ENCODE measurements at regions not wholly inside any gene's neighbourhood (a gene's known extent, or its start where the extent isn't known, plus 50 kb on each side); places are given as distances from the start of the nearest gene placed in this dataset.

DNA sequence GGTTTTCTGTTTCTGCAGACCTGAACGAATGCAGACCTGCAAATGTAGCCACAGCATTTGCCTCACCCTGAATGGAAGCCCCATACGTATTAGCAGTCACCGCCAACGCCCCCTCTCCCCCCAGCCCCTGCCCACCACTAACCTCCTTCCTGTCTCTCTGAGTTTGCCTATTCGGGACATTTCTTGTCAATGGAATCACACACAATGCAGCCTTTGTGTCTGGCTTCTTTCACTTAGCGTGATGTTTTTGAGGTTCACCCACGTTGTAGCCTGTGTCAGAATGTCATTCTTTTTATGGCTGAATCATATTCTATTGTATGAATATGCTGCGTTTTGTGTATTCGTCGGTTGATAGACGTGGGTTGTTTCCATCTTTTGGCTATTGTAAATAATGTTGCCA lies 178.6 kb downstream of the AACS start:
- H3K27ac ChIP-seq: no peak overlapping the region
- no peaks in the 10 kb centered on the region for H3K9me3 ChIP-seq
- no peak for DNase-seq
- WGBS, 5 donors: 69 to 77% (median 75%) methylated on average over 11 of the region's 11 CpGs
- TF ChIP-seq, protein P1, sequence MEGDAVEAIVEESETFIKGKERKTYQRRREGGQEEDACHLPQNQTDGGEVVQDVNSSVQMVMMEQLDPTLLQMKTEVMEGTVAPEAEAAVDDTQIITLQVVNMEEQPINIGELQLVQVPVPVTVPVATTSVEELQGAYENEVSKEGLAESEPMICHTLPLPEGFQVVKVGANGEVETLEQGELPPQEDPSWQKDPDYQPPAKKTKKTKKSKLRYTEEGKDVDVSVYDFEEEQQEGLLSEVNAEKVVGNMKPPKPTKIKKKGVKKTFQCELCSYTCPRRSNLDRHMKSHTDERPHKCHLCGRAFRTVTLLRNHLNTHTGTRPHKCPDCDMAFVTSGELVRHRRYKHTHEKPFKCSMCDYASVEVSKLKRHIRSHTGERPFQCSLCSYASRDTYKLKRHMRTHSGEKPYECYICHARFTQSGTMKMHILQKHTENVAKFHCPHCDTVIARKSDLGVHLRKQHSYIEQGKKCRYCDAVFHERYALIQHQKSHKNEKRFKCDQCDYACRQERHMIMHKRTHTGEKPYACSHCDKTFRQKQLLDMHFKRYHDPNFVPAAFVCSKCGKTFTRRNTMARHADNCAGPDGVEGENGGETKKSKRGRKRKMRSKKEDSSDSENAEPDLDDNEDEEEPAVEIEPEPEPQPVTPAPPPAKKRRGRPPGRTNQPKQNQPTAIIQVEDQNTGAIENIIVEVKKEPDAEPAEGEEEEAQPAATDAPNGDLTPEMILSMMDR (IDR thresholded peaks at IDR 0.05 in 8 of 11, conservative IDR thresholded peaks at IDR 0.05 in 3 of 11): no peak
- TF ChIP-seq POLR2AphosphoS5 (IDR thresholded peaks at IDR 0.05) (no peak), POLR2A (IDR thresholded peaks at IDR 0.05) (no peak)
- peaks cover 0 to 63% (median 8%) of the 10 kb centered on the region in 7 donors for H3K27me3 ChIP-seq (replicated peaks in 1 of 7)
- no peaks in the 10 kb centered on the region for H3K36me3 ChIP-seq
- no peak overlapping the region for H3K4me3 ChIP-seq
- intact Hi-C loops (cut with DNase I; ENCODE audit: low total_unique reads): no loop called here
- no peaks in the 10 kb centered on the region for H3K4me1 ChIP-seq

DNA sequence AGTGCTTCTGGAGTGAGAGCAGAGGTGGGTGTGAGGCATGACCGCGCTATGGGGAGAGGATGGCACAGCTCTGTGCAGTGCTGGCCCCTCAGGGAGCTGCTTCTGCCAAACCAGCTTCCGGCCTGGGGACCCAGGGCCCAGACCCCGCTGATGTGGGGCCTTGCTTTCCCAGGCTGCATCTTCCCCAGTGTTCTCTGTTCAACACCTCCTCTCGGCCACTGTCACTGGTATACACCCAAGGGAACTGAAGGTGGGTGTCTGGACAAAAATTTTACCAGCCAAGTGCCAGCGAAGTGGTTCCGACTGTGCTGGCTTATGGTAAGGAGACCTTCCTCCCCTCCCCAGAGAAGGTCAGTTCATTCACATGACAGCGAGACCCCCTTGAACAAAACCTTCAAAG lies 179.1 kb downstream of the AACS start:
- H3K27me3 ChIP-seq (replicated peaks in 1 of 7): peaks cover 0 to 64% (median 8%) of the 10 kb centered on the region in 7 donors
- no peaks in the 10 kb centered on the region for H3K36me3 ChIP-seq
- no peak for DNase-seq
- TF ChIP-seq, protein P1 (IDR thresholded peaks at IDR 0.05 in 8 of 11, conservative IDR thresholded peaks at IDR 0.05 in 3 of 11): no peak
- TF ChIP-seq POLR2A (IDR thresholded peaks at IDR 0.05) (no peak), POLR2AphosphoS5 (IDR thresholded peaks at IDR 0.05) (no peak)
- no peaks in the 10 kb centered on the region for H3K4me1 ChIP-seq
- intact Hi-C loops (cut with DNase I; ENCODE audit: low total_unique reads): no loop called here
- 84 to 93% (median 89%) methylated on average over 6 to 8 of the region's 8 CpGs for WGBS, 5 donors
- H3K27ac ChIP-seq: no peak overlapping the region
- H3K4me3 ChIP-seq: no peak overlapping the region
- no peaks in the 10 kb centered on the region for H3K9me3 ChIP-seq

DNA sequence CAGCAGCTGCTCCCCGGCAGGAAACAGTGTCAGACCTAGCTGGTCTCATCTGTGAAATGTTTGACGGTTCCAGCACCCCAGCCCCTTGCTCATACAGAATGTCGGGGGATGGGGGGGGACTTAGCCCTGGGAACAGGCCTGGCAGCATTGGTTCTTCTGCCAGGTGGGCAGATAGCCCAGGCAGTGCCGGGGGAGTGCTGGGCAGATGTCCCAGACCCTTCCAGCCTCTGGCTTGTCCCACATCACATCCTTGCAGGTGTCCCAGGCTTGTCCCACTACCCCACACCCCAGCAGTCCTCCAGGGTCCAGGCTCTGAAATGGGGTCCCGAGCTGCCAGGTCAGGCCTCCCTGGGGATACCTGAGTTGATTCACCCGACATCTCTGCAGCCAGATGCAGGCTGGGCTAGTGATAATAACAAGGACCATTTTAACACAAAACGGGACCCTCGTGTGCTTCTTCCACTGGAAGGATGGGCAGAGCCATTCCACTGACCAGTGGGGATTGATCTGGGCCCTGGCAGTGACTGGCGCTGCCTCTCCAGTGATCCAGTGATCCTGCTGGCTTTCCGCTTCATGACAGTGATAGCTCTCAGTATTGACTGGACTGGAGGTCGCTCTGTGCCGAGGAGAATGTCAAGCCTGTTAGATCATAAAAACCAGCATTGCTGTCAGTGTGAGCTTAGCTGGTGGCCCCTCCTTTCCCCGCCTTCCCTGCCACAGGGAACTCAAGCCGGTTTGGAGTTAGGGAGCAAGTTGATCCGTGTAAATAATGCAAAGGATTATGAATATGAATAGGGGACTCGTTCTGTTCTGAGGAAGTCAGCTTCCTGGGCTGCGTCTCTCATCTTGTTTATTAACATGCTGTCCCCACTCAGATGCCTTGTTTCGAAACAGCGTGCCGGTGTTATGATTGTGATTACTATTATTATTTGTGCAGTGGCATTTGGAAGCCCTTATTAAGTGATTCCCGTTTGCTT lies 180.6 kb downstream of the AACS start:
- no peak for DNase-seq
- no peaks in the 10 kb centered on the region for H3K36me3 ChIP-seq
- intact Hi-C loops (cut with DNase I; ENCODE audit: low total_unique reads): no loop called here
- peaks cover 0 to 67% (median 8%) of the 10 kb centered on the region in 7 donors for H3K27me3 ChIP-seq (replicated peaks in 1 of 7)
- no peak overlapping the region for H3K27ac ChIP-seq
- WGBS, 5 donors: 50 to 59% (median 53%) methylated on average over 13 to 21 of the region's 21 CpGs
- TF ChIP-seq POLR2A (IDR thresholded peaks at IDR 0.05) (no peak), POLR2AphosphoS5 (IDR thresholded peaks at IDR 0.05) (no peak)
- TF ChIP-seq, protein P1 (IDR thresholded peaks at IDR 0.05 in 8 of 11, conservative IDR thresholded peaks at IDR 0.05 in 3 of 11): no peak
- H3K4me3 ChIP-seq: no peak overlapping the region
- H3K4me1 ChIP-seq: no peaks in the 10 kb centered on the region
- H3K9me3 ChIP-seq: no peaks in the 10 kb centered on the region

DNA sequence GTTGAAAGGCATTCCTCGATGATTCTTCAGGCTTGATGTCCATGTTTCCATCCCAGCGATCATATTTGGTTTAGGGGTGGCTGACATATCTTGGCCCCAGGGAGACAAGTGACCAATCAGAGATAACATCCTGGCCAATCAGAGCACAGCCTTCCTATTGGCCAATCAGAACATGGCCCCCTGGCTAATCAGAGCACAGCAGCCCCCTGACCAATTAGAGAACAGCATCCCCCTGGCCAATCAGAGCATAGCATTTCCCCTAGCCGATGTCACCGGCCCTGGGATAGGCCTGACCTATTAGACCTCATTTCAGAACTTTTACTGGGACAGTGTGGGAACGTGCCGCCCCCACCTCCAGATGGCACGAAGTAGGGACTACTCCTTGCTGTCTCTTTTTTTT lies 182.2 kb downstream of the AACS start:
- no peak overlapping the region for H3K27ac ChIP-seq
- TF ChIP-seq POLR2A (IDR thresholded peaks at IDR 0.05) (no peak), POLR2AphosphoS5 (IDR thresholded peaks at IDR 0.05) (no peak)
- TF ChIP-seq, protein P1 (IDR thresholded peaks at IDR 0.05 in 8 of 11, conservative IDR thresholded peaks at IDR 0.05 in 3 of 11): no peak
- no peaks in the 10 kb centered on the region for H3K36me3 ChIP-seq
- no peaks in the 10 kb centered on the region for H3K4me1 ChIP-seq
- no peak for DNase-seq
- intact Hi-C loops (cut with DNase I; ENCODE audit: low total_unique reads): no loop called here
- no peaks in the 10 kb centered on the region for H3K9me3 ChIP-seq
- no peak overlapping the region for H3K4me3 ChIP-seq
- 88 to 96% (median 93%) methylated on average over 7 of the region's 7 CpGs for WGBS, 5 donors
- H3K27me3 ChIP-seq (replicated peaks in 1 of 7): peaks cover 0 to 57% (median 8%) of the 10 kb centered on the region in 7 donors
